ENCODE measurements at regions not wholly inside any gene's neighbourhood (a gene's known extent, or its start where the extent isn't known, plus 50 kb on each side); places are given as distances from the start of the nearest gene placed in this dataset.

- H3K4me2 ChIP-seq, result no peak overlapping the region; the same call in 2 of the 3 replicates
- H3K4me3 ChIP-seq, result no peak overlapping the region
- peaks cover 10% of the 10 kb centered on the region; the same call in 2 of the 3 replicates for H3K4me1 ChIP-seq
- no peak for DNase-seq (ENCODE audit: low read depth in 1 of 2, low spot score in 1 of 2)
- ChIA-PET POLR2A (no interaction called here), CTCF (interaction anchor here (1.0 kb wide), 1 partner anchor 37 kb away, joined by 4 read pairs; no protein-coding TSS in a partner anchor)
- WGBS (ENCODE audit: missing lambda C conversion rate), result 10% methylated on average over 2 of the region's 2 CpGs
- no peak overlapping the region for H3K27ac ChIP-seq
- TF ChIP-seq RNF2 (IDR thresholded peaks at IDR 0.05; ENCODE audit: borderline replicate concordance, low read depth) (no peak), PBX3 (IDR thresholded peaks at IDR 0.05) (no peak), E2F6 (IDR thresholded peaks at IDR 0.05; ENCODE audit: borderline replicate concordance, low read depth) (no peak), ZFP36 (IDR thresholded peaks at IDR 0.05; ENCODE audit: borderline replicate concordance, partially characterized antibody) (no peak), RARB (CRISPR knock-in tag; IDR thresholded peaks at IDR 0.05) (no peak), EHF (CRISPR knock-in tag; IDR thresholded peaks at IDR 0.05) (no peak), NPAS2 (CRISPR knock-in tag; IDR thresholded peaks at IDR 0.05; ENCODE audit: borderline replicate concordance) (no peak), ZSCAN20 (CRISPR knock-in tag; IDR thresholded peaks at IDR 0.05) (no peak), FOSL2 (IDR thresholded peaks at IDR 0.05) (no peak), FOSL2 (CRISPR knock-in tag; IDR thresholded peaks at IDR 0.05) (no peak), EHMT2 (IDR thresholded peaks at IDR 0.05; ENCODE audit: low read depth) (no peak), PHF8 (IDR thresholded peaks at IDR 0.05; ENCODE audit: borderline replicate concordance, low read depth) (no peak), ZC3H11A (IDR thresholded peaks at IDR 0.05) (no peak), JUNB (IDR thresholded peaks at IDR 0.05) (no peak), CBX8 (IDR thresholded peaks at IDR 0.05) (no peak), HOXB13 (CRISPR knock-in tag; IDR thresholded peaks at IDR 0.05; ENCODE audit: low read depth) (no peak), TFCP2L1 (CRISPR knock-in tag; IDR thresholded peaks at IDR 0.05) (no peak), POLR2AphosphoS2 (conservative IDR thresholded peaks at IDR 0.05; ENCODE audit: low read length) (no peak), FOXS1 (CRISPR knock-in tag; IDR thresholded peaks at IDR 0.05) (no peak), KDM1A (IDR thresholded peaks at IDR 0.05; ENCODE audit: low read depth) (no peak)
- TF ChIP-seq, protein P1, sequence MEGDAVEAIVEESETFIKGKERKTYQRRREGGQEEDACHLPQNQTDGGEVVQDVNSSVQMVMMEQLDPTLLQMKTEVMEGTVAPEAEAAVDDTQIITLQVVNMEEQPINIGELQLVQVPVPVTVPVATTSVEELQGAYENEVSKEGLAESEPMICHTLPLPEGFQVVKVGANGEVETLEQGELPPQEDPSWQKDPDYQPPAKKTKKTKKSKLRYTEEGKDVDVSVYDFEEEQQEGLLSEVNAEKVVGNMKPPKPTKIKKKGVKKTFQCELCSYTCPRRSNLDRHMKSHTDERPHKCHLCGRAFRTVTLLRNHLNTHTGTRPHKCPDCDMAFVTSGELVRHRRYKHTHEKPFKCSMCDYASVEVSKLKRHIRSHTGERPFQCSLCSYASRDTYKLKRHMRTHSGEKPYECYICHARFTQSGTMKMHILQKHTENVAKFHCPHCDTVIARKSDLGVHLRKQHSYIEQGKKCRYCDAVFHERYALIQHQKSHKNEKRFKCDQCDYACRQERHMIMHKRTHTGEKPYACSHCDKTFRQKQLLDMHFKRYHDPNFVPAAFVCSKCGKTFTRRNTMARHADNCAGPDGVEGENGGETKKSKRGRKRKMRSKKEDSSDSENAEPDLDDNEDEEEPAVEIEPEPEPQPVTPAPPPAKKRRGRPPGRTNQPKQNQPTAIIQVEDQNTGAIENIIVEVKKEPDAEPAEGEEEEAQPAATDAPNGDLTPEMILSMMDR (IDR thresholded peaks at IDR 0.05), result no peak
- H3K9me3 ChIP-seq, result no peaks in the 10 kb centered on the region
- FAIRE-seq, result no peak
- no peak for ATAC-seq
These were observed 55.8 kb downstream of the FRMPD3 start for GRCh38 chrX:107505223-107505622.

DNA sequence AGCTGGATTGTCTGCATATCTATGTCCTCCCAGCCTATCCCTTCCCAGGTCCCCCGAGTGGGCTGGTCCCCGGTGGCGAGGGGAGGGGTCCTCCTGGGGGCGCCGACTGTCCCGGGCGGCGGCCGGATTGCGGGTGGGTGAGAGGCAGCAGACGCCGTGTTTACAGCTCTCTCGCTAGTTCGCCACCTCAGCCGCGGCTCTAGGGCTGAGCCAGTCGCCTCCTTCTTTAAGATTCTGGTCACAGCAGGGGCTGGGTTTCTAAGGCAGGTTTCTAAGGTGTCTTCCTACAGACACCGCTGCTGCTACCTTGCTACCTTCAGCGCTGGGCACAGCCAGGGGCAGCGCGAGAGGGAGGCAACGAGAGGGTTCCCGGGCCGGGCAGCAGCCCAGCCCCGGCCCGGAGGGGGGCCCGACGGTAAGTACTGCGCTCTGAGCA, 57.2 kb downstream of the FRMPD3 start:
- WGBS (ENCODE audit: missing lambda C conversion rate), result 0% methylated on average over 1 of the region's 29 CpGs
- POLR2A ChIA-PET, result no interaction called here
- CTCF ChIA-PET, result no interaction called here
- TF ChIP-seq ZSCAN20 (CRISPR knock-in tag; IDR thresholded peaks at IDR 0.05) (no peak), EHF (CRISPR knock-in tag; IDR thresholded peaks at IDR 0.05) (no peak), NPAS2 (CRISPR knock-in tag; IDR thresholded peaks at IDR 0.05; ENCODE audit: borderline replicate concordance) (no peak), JUN (IDR thresholded peaks at IDR 0.05) (no peak), HOXB13 (CRISPR knock-in tag; IDR thresholded peaks at IDR 0.05; ENCODE audit: low read depth) (no peak), MAFK (IDR thresholded peaks at IDR 0.05; ENCODE audit: partially characterized antibody) (no peak), TFCP2L1 (CRISPR knock-in tag; IDR thresholded peaks at IDR 0.05) (no peak), MAZ (IDR thresholded peaks at IDR 0.05; ENCODE audit: borderline replicate concordance, low read depth, low read length) (no peak), FOSL2 (IDR thresholded peaks at IDR 0.05) (no peak), FOSL2 (CRISPR knock-in tag; IDR thresholded peaks at IDR 0.05) (no peak), NFE2L2 (conservative IDR thresholded peaks at IDR 0.05; ENCODE audit: low read length) (no peak), FOSB (CRISPR knock-in tag; IDR thresholded peaks at IDR 0.05) (no peak)
- TF ChIP-seq, protein P2, sequence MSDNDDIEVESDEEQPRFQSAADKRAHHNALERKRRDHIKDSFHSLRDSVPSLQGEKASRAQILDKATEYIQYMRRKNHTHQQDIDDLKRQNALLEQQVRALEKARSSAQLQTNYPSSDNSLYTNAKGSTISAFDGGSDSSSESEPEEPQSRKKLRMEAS (IDR thresholded peaks at IDR 0.05), result no peak
- TF ChIP-seq, protein P1 (IDR thresholded peaks at IDR 0.05), result no peak
- ATAC-seq, result peak; percentile 36 to 62; a peak in 4 of 6 replicates
- no peak for FAIRE-seq
- peak overlapping the region; percentile 33; the same call in 2 of the 3 replicates for H3K4me3 ChIP-seq
- 0 out of 6 replicates have a peak overlapping the region, but pooled peaks of 1 of the 2 experiments have one; percentile 10 for H3K27ac ChIP-seq
- H3K9me3 ChIP-seq, result no peaks in the 10 kb centered on the region
- DNase-seq (ENCODE audit: low read depth in 1 of 2, low spot score in 1 of 2), result no peak
- H3K4me1 ChIP-seq, result peaks cover 10% of the 10 kb centered on the region; the same call in 2 of the 3 replicates
- peak overlapping the region; percentile 75 for H3K4me2 ChIP-seq

Data from A549 (cell line).